Mesendoderm (in vitro differentiated cells): ENCODE measurements at regions not wholly inside any gene's neighbourhood (a gene's known extent, or its start where the extent isn't known, plus 50 kb on each side); places are given as distances from the start of the nearest gene placed in this dataset.

Experiments used
- DNase-seq: peaks from one replicate; pipeline ENCODE4 v3.0.0; 2013
- H2AK5ac ChIP-seq: 2 replicates; pipeline ENCODE4 v1.6.1; 2013; ENCODE audit warnings: low read length, inconsistent platforms
- H2BK120ac ChIP-seq: 2 replicates; pipeline ENCODE4 v1.6.1; 2013; ENCODE audit warnings: low read depth, mild to moderate bottlenecking, low read length, moderate library complexity, mixed read lengths
- H2BK15ac ChIP-seq: replicated peaks from 2 replicates; pipeline ENCODE4 v1.6.1; 2013; ENCODE audit warnings: low read depth, mild to moderate bottlenecking, moderate library complexity
- H2BK5ac ChIP-seq: 2 replicates; pipeline ENCODE4 v1.6.1; 2013; ENCODE audit warnings: low read length, inconsistent platforms
- H3K18ac ChIP-seq: 2 replicates; pipeline ENCODE4 v1.6.1; 2013; ENCODE audit warnings: mild to moderate bottlenecking, low read length, mixed read lengths
- H3K23ac ChIP-seq: one replicate; pipeline ENCODE4 v1.6.1; 2013; ENCODE audit warnings: low read length
- H3K27ac ChIP-seq: 2 replicates; pipeline ENCODE4 v1.5.1; 2013; ENCODE audit warnings: low read depth, mild to moderate bottlenecking, inconsistent platforms, low read length, moderate library complexity
- H3K27me3 ChIP-seq: 2 replicates; pipeline ENCODE4 v1.6.1; 2013; ENCODE audit warnings: low read length, control low read depth, mild to moderate bottlenecking, inconsistent platforms; ENCODE audit not compliant: insufficient read depth, poor library complexity
- H3K36me3 ChIP-seq: 2 replicates; pipeline ENCODE4 v1.6.1; 2013; ENCODE audit warnings: low read length, inconsistent platforms; ENCODE audit not compliant: control insufficient read depth, insufficient read depth
- H3K4ac ChIP-seq: one replicate; pipeline ENCODE4 v1.6.1; 2013; ENCODE audit warnings: low read depth, mild to moderate bottlenecking, low read length, moderate library complexity
- H3K4me1 ChIP-seq: 2 replicates; pipeline ENCODE4 v1.6.1; 2013; ENCODE audit warnings: low read depth, low read length, inconsistent platforms; ENCODE audit not compliant: control insufficient read depth
- H3K4me2 ChIP-seq: 2 replicates; pipeline ENCODE4 v1.6.1; 2013; ENCODE audit warnings: low read length
- H3K4me3 ChIP-seq: 2 replicates; pipeline ENCODE4 v1.5.1; 2013; ENCODE audit warnings: mild to moderate bottlenecking, low read length
- H3K56ac ChIP-seq: one replicate; pipeline ENCODE4 v1.6.1; 2013; ENCODE audit warnings: low read length
- H3K79me1 ChIP-seq: 2 replicates; pipeline ENCODE4 v1.6.1; 2013; ENCODE audit warnings: low read length, inconsistent platforms
- H3K79me2 ChIP-seq: 2 replicates; pipeline ENCODE4 v1.6.1; 2013; ENCODE audit warnings: mild to moderate bottlenecking, low read length; ENCODE audit not compliant: control insufficient read depth, insufficient read depth
- H3K9ac ChIP-seq: 2 replicates; pipeline ENCODE4 v1.6.1; 2013; ENCODE audit warnings: low read length, inconsistent platforms
- H4K5ac ChIP-seq: one replicate; pipeline ENCODE4 v1.6.1; 2013; ENCODE audit warnings: low read length
- H4K8ac ChIP-seq: one replicate; pipeline ENCODE4 v1.6.1; 2013; ENCODE audit warnings: low read depth, mild to moderate bottlenecking, control low read depth, low read length, moderate library complexity
- WGBS: extraction: QIAGEN DNeasy Blood & Tissue Kit; methylation state at CpG from one replicate; pipeline ENCODE4 v1.1.7; 2013; ENCODE audit warnings: low lambda C conversion rate, missing lambda C conversion rate; ENCODE audit not compliant: insufficient coverage; ENCODE audit errors: extremely low coverage; 5-methylcytosine and 5-hydroxymethylcytosine counted together

DNA sequence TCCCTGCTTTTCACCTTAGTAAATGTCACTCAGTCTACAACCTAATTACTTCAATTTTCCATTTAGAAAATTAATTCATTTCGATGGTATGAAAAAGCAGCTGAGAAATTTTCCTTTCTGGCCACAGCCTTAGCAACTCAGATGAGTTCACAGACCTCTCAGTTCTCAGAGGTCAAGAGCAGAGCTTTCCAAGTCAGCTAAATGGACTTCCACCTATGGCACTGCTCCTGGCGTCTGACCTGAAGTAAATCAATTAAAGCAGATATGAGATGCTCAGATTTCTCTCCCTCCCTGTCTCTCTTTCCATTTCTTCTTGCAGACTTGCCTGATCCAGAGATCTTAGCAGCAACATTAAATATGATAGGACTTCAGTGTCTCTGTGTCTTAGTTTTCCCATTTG, 412.6 kb downstream of the QKI start:
- H3K18ac ChIP-seq = no peak overlapping the region
- H4K8ac ChIP-seq = no peak overlapping the region
- H3K79me1 ChIP-seq = no peaks in the 10 kb centered on the region
- no peak overlapping the region for H3K9ac ChIP-seq
- no peak overlapping the region for H3K4me2 ChIP-seq
- no peak overlapping the region for H2AK5ac ChIP-seq
- no peak overlapping the region for H3K4ac ChIP-seq
- no peak for DNase-seq
- H4K5ac ChIP-seq = no peak overlapping the region
- no peak overlapping the region for H3K4me3 ChIP-seq
- no peaks in the 10 kb centered on the region for H3K36me3 ChIP-seq
- no peak overlapping the region for H2BK5ac ChIP-seq
- H3K4me1 ChIP-seq = no peaks in the 10 kb centered on the region
- no CpG with 5 or more reads among the region's 2 CpGs for WGBS
- H3K56ac ChIP-seq = no peak overlapping the region
- no peaks in the 10 kb centered on the region for H3K27me3 ChIP-seq
- no peak overlapping the region for H2BK15ac ChIP-seq
- H3K79me2 ChIP-seq = no peaks in the 10 kb centered on the region
- no peak overlapping the region for H3K27ac ChIP-seq
- no peak overlapping the region for H2BK120ac ChIP-seq
- no peak overlapping the region for H3K23ac ChIP-seq

DNA sequence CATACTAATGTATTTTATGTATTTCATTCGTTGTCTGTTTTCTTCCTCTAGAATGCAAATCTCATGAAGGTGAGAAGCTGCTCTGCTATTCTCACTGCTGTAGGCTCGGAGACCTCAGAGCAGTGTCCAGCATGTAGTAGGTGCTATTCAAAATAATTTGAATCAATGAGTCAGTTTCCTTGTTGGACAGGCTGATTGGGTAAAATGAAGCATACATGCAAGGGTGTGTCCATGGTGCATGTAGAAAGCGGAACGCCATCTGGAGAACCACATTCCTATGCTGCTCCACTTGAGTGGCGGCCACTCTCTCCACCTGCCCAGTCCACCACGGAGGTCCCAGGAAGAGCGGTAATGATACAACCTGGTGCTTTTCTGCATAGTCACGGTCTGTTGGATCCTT, 412.1 kb downstream of the QKI start:
- Histone ChIP-seq H4K8ac (no peak overlapping the region), H4K5ac (no peak overlapping the region), H2BK15ac (no peak overlapping the region), H3K79me1 (no peaks in the 10 kb centered on the region), H3K4me3 (no peak overlapping the region), H2BK5ac (no peak overlapping the region), H3K23ac (no peak overlapping the region), H3K9ac (no peak overlapping the region), H3K27ac (no peak overlapping the region), H3K18ac (no peak overlapping the region), H3K36me3 (no peaks in the 10 kb centered on the region), H3K56ac (no peak overlapping the region), H2AK5ac (no peak overlapping the region), H3K4me2 (no peak overlapping the region), H3K79me2 (no peaks in the 10 kb centered on the region), H3K4ac (no peak overlapping the region), H2BK120ac (no peak overlapping the region), H3K27me3 (no peaks in the 10 kb centered on the region), H3K4me1 (no peaks in the 10 kb centered on the region)
- no peak for DNase-seq
- WGBS = no CpG with 5 or more reads among the region's 8 CpGs

DNA sequence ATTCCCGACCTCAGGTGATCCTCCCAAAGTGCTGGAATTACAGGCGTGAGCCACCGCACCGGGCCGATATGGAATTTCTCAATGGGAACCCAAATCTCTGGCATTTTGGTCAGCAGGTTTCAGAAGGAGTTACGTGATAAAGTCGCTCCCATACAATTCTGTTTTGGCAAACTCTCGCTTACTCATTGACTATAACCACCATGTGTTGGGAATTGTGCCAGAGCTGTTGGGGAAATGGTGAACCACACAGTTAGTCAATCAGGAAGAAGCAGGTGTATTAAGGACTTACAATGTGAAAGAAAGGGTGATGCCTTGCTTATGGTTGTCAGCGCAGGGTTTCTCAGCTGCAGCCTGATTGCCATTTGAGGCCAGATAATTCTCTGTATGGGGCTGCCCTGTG, 410.5 kb downstream of the QKI start:
- Histone ChIP-seq H2AK5ac (no peak overlapping the region), H2BK15ac (no peak overlapping the region), H4K8ac (no peak overlapping the region), H3K27ac (no peak overlapping the region), H3K36me3 (no peaks in the 10 kb centered on the region), H3K79me2 (no peaks in the 10 kb centered on the region), H3K23ac (no peak overlapping the region), H3K4me2 (no peak overlapping the region), H4K5ac (no peak overlapping the region), H3K79me1 (no peaks in the 10 kb centered on the region), H3K27me3 (no peaks in the 10 kb centered on the region), H3K4me1 (no peaks in the 10 kb centered on the region), H3K4ac (no peak overlapping the region), H3K56ac (no peak overlapping the region), H2BK5ac (no peak overlapping the region), H3K18ac (no peak overlapping the region), H3K9ac (no peak overlapping the region), H3K4me3 (no peak overlapping the region), H2BK120ac (no peak overlapping the region)
- no CpG with 5 or more reads among the region's 9 CpGs for WGBS
- DNase-seq = no peak

DNA sequence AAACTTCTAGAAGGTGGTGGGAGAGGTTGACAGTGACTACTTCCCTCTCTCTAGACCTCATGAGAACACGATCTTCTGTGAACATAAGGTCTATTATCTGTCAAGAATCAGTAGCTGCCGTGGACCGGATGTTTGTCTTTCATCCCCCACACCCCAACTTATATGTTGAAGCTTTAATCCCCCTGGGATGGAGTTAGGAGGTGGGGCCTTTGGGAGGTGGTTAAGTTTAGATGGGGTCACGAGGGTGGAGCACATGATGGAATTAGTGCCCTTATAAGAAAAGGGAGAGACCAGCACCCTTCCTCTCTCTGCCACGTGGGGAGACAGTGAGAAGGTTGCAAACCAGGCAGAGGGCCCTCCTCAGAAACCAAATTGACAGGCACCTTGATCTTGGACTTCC, 409.1 kb downstream of the QKI start:
- Histone ChIP-seq H4K5ac (no peak overlapping the region), H3K4ac (no peak overlapping the region), H2AK5ac (no peak overlapping the region), H3K4me3 (no peak overlapping the region), H3K4me1 (no peaks in the 10 kb centered on the region), H2BK15ac (no peak overlapping the region), H2BK120ac (no peak overlapping the region), H3K18ac (no peak overlapping the region), H3K9ac (no peak overlapping the region), H3K79me1 (no peaks in the 10 kb centered on the region), H3K36me3 (no peaks in the 10 kb centered on the region), H3K27ac (no peak overlapping the region), H4K8ac (no peak overlapping the region), H3K27me3 (no peaks in the 10 kb centered on the region), H3K4me2 (no peak overlapping the region), H3K56ac (no peak overlapping the region), H3K79me2 (no peaks in the 10 kb centered on the region), H2BK5ac (no peak overlapping the region), H3K23ac (no peak overlapping the region)
- WGBS = no CpG with 5 or more reads among the region's 5 CpGs
- DNase-seq = no peak

DNA sequence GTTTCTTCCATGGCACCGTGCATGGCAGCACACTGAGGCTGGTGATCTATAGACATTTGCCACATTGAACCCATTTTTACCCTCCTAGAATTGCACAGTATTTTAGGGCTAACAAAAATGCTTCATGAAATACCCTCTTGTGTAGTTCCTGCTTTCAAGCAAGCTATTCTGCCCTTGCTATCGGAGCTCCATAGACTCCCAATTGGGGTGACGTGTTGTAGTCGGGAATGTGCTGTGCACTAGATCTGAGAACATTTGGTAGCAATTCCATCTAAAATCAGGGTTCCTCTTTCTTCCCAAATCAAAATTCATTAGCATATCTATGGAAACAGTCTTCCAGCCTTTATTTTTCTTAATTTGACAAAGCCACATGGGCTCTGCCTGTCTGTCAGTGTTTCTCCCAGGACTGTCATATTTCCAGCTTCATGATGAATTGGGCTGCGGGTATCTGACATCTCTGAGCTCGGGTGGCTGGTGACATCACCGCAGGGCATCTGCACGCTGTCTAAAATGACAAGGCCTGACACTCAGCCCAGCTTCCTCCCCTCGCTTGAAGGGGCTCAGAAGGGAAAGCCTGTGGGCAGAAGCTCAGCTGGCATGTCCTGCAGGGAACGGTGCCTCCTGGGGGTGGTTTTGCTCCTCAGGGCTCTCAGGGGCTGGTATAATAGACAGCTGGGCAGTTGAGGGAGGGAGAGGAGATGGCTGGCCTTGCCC, 406.4 kb downstream of the QKI start:
- Histone ChIP-seq H3K4me2 (no peak overlapping the region), H3K4ac (no peak overlapping the region), H3K79me1 (no peaks in the 10 kb centered on the region), H3K9ac (no peak overlapping the region), H3K4me3 (no peak overlapping the region), H2AK5ac (no peak overlapping the region), H3K56ac (no peak overlapping the region), H3K36me3 (no peaks in the 10 kb centered on the region), H3K18ac (no peak overlapping the region), H3K27me3 (no peaks in the 10 kb centered on the region), H3K23ac (no peak overlapping the region), H3K27ac (no peak overlapping the region), H3K4me1 (no peaks in the 10 kb centered on the region), H2BK120ac (no peak overlapping the region), H3K79me2 (no peaks in the 10 kb centered on the region), H4K8ac (no peak overlapping the region), H4K5ac (no peak overlapping the region), H2BK5ac (no peak overlapping the region), H2BK15ac (no peak overlapping the region)
- no peak for DNase-seq
- WGBS = no CpG with 5 or more reads among the region's 10 CpGs

DNA sequence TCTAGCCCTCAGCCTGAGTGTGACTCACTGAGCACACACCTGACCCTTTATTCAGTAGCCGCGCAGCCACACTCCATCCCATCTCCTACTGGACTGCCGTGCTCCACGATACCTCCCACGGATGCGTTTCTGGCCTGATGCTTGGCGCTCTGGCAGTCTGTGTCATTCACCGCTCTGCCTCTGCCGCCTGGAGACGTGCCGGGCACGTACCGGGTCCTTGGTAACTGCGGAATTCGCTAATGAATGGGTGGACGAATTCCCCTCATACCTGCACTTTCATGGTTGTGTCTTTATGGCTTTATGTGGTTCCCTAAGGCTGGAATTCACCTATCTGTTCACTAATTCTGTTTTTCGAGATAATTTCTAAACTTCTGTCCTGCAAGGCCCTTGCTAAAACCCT, 405.7 kb downstream of the QKI start:
- no peak overlapping the region for H3K27ac ChIP-seq

More for the DNA sequence above, 405.7 kb downstream of the QKI start:
- H4K5ac ChIP-seq = no peak overlapping the region
- H3K56ac ChIP-seq = no peak overlapping the region
- no peaks in the 10 kb centered on the region for H3K79me1 ChIP-seq
- no peaks in the 10 kb centered on the region for H3K36me3 ChIP-seq
- H3K23ac ChIP-seq = no peak overlapping the region
- H3K4me3 ChIP-seq = no peak overlapping the region
- no peak overlapping the region for H2BK5ac ChIP-seq
- no peak overlapping the region for H3K4me2 ChIP-seq
- H3K4ac ChIP-seq = no peak overlapping the region
- no peak for DNase-seq
- no peak overlapping the region for H2BK120ac ChIP-seq
- no peak overlapping the region for H2BK15ac ChIP-seq
- H3K9ac ChIP-seq = no peak overlapping the region
- no peaks in the 10 kb centered on the region for H3K4me1 ChIP-seq
- no peak overlapping the region for H4K8ac ChIP-seq
- H3K27me3 ChIP-seq = no peaks in the 10 kb centered on the region
- H3K79me2 ChIP-seq = no peaks in the 10 kb centered on the region
- H2AK5ac ChIP-seq = no peak overlapping the region
- no peak overlapping the region for H3K18ac ChIP-seq
- no CpG with 5 or more reads among the region's 17 CpGs for WGBS
